Ascending aorta (tissue), 2 donors: ENCODE measurements at regions not wholly inside any gene's neighbourhood (a gene's known extent, or its start where the extent isn't known, plus 50 kb on each side); places are given as distances from the start of the nearest gene placed in this dataset.

ENCODE experiments used
- DNase-seq, 2 donors: peaks; one replicate each; pipeline ENCODE4 v3.0.0-alpha.2; 2019; ENCODE audit warnings: low spot score in 2 of 2
- H3K27ac ChIP-seq, 2 donors: fragments of 200-600 bp; sonication (generic); one replicate each; pipeline ENCODE4 v1.5.1; 2016 to 2017; ENCODE audit warnings: mild to moderate bottlenecking in 1 of 2
- H3K27me3 ChIP-seq: fragments of 200-600 bp; sonication (generic); one replicate; pipeline ENCODE4 v1.5.1; 2017
- H3K36me3 ChIP-seq, 2 donors: fragments of 200-600 bp; sonication (generic); one replicate each; pipeline ENCODE4 v1.5.1; 2016
- H3K4me1 ChIP-seq, 2 donors: fragments of 200-600 bp; sonication (generic); one replicate each; pipeline ENCODE4 v1.5.1; 2016 to 2017; ENCODE audit warnings: mild to moderate bottlenecking in 1 of 2
- H3K4me3 ChIP-seq, 2 donors: fragments of 200-600 bp; sonication (generic); one replicate each; pipeline ENCODE4 v1.5.1; 2016 to 2017; ENCODE audit warnings: mild to moderate bottlenecking in 1 of 2
- H3K9me3 ChIP-seq, 2 donors: fragments of 200-600 bp; sonication (generic); one replicate each; pipeline ENCODE4 v1.5.1; 2016
- CTCF ChIP-seq, 3 experiments: fragments of 200-600 bp in 2 of 3; fragments of 450-650 bp in 1 of 3; sonication (generic) in 2 of 3; IDR thresholded peaks; one replicate each; pipeline ENCODE4 v1.5.1; 2016 to 2019; ENCODE audit warnings: antibody characterized with exemption in 3 of 3, mild to moderate bottlenecking in 1 of 3, moderate library complexity in 1 of 3
- intact Hi-C: fragments of 100-400 bp; cut with DNase I; formaldehyde crosslinking; loops from one replicate; pipeline ENCODE4 v1.15.1; 2023

DNA sequence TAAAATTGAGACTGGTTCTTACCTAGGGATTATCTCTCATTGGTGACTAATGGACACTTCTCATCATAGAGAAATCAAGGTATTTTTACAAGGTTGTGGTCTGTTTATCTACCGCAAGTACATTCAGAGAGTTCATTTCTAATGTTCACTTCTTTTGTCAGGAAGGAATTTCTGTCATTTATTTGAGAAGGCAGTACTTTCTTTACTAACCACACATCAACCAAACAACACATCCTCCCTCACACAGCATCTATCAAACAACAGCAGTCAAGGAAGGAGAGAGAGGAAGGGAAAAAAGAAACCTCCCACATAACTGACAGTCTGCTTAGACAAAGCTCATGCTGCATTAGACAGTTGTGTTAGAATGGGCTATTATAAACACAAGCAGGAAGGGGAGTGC is 182.3 kb upstream of the KLF12 start:
- Histone ChIP-seq H3K36me3 (no peaks in the 10 kb centered on the region), H3K4me3 (no peak overlapping the region), H3K9me3 (no peaks in the 10 kb centered on the region), H3K27ac (no peak overlapping the region), H3K27me3 (no peaks in the 10 kb centered on the region), H3K4me1 (no peaks in the 10 kb centered on the region)
- intact Hi-C loops, result no loop called here
- TF ChIP-seq CTCF (IDR thresholded peaks at IDR 0.05), result no peak
- DNase-seq, result no peak

DNA sequence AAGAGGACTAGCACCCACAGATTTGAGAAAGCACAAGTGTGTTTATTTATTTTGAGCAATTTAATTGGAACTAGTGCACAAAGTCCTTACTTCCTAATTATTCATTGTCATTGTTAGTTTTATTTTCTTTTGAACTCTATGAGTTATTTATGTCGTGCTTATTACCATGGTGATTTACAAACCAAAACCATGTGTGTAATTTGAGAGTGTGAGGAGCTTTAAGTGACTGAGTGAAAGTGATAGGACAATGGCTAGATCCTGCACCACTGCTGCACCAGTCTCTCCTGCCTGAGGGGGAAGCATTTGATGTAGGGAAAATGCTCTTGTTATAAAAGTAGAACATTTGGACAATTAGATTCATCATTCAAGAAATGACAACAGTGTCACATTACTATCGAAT is 172.3 kb upstream of the KLF12 start:
- intact Hi-C loops, result no loop called here
- H3K9me3 ChIP-seq, result no peaks in the 10 kb centered on the region
- H3K27ac ChIP-seq, result no peak overlapping the region
- no peak for TF ChIP-seq CTCF (IDR thresholded peaks at IDR 0.05)
- H3K4me1 ChIP-seq, result peaks cover 0 to 4% of the 10 kb centered on the region in 2 donors
- no peak overlapping the region for H3K4me3 ChIP-seq
- no peaks in the 10 kb centered on the region for H3K27me3 ChIP-seq
- no peak for DNase-seq
- H3K36me3 ChIP-seq, result no peaks in the 10 kb centered on the region

DNA sequence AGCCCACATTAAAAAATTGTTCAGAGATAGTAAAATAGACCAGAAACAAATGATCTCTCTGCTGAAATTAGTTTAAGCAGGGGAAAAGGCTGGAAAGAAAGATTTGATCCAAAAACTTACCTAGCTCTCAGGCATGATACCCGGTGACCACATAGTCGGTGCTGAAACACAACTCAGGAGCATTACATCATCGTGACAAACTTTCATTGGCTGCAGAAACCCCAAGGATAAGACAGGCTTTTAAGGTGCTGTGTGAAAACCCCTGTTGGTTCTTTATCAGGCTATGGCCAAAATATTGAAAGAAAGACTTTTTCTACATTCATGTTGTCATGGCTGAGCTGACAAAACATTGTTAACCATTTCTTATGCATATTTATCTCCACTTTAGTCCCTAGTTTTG is 171.7 kb upstream of the KLF12 start:
- TF ChIP-seq CTCF (IDR thresholded peaks at IDR 0.05), result no peak
- intact Hi-C loops, result no loop called here

GRCh38 chr13:74301258-74301935 is 167.2 kb upstream of the KLF12 start:
- Histone ChIP-seq H3K36me3 (no peaks in the 10 kb centered on the region), H3K9me3 (no peaks in the 10 kb centered on the region), H3K27ac (peak overlapping the region; percentile 19 to 56), H3K27me3 (no peaks in the 10 kb centered on the region), H3K4me3 (no peak overlapping the region), H3K4me1 (peaks cover 0 to 15% of the 10 kb centered on the region in 2 donors)
- no peak for DNase-seq
- intact Hi-C loops, result no loop called here
- TF ChIP-seq CTCF (IDR thresholded peaks at IDR 0.05), result no peak

More for the DNA sequence above, 171.7 kb upstream of the KLF12 start:
- Histone ChIP-seq H3K27ac (no peak overlapping the region), H3K36me3 (no peaks in the 10 kb centered on the region), H3K4me3 (no peak overlapping the region), H3K9me3 (no peaks in the 10 kb centered on the region), H3K4me1 (peaks cover 0 to 9% of the 10 kb centered on the region in 2 donors), H3K27me3 (no peaks in the 10 kb centered on the region)
- DNase-seq, result no peak

- DNase-seq, result no peak
- peaks cover 0 to 15% of the 10 kb centered on the region in 2 donors for H3K4me1 ChIP-seq
- H3K27ac ChIP-seq, result peak overlapping the region; percentile 27 to 56
These were observed 166.0 kb upstream of the KLF12 start for GRCh38 chr13:74300162-74300561.

More at GRCh38 chr13:74300162-74300561, 166.0 kb upstream of the KLF12 start:
- H3K27me3 ChIP-seq, result no peaks in the 10 kb centered on the region
- H3K9me3 ChIP-seq, result no peaks in the 10 kb centered on the region
- H3K36me3 ChIP-seq, result no peaks in the 10 kb centered on the region
- intact Hi-C loops, result no loop called here
- TF ChIP-seq CTCF (IDR thresholded peaks at IDR 0.05), result no peak
- no peak overlapping the region for H3K4me3 ChIP-seq
